GM12878 (cell line): ENCODE measurements at regions not wholly inside any gene's neighbourhood (a gene's known extent, or its start where the extent isn't known, plus 50 kb on each side); places are given as distances from the start of the nearest gene placed in this dataset.

Experiments used
- ATAC-seq: fragments of 200-7000 bp; cut with Tn5 transposase; 3 replicates; pipeline ENCODE4 v1.9.1; 2020; ENCODE audit warnings: mild to moderate bottlenecking, moderate library complexity
- BruUV-seq: library from RNA; stranded (reverse); fragments of 400-500 nt; replicated peaks from 2 replicates; lab custom pipeline; 2021; lab: Mats Ljungman, UMichigan
- CTCF ChIA-PET: fragments of 300-600 bp; sonication (Branson Sonifier 250); formaldehyde crosslinking; extraction: SDS; loops from one replicate; lab custom pipeline; 2021; ENCODE audit warnings: inconsistent platforms; lab: Yijun Ruan, JAX
- POLR2A ChIA-PET: fragments of 350-600 bp; formaldehyde crosslinking; extraction: SDS; loops from one replicate; lab custom pipeline; 2021; ENCODE audit warnings: inconsistent platforms; lab: Charles Lee
- RAD21 ChIA-PET: fragments of 300-600 bp; sonication (Branson Sonifier 250); formaldehyde crosslinking; loops from one replicate; lab custom pipeline; 2023; ENCODE audit warnings: antibody characterized with exemption; ENCODE audit not compliant: unreplicated experiment; lab: Charles Lee
- SMC1A ChIA-PET: fragments of 300-600 bp; sonication (Branson Sonifier 250); formaldehyde crosslinking; loops from one replicate; lab custom pipeline; 2023; ENCODE audit not compliant: unreplicated experiment, uncharacterized antibody; lab: Charles Lee
- DNase-seq: peaks from one replicate; pipeline ENCODE4 v3.0.0-alpha.2; 2011; ENCODE audit warnings: low read depth, low spot score
- FAIRE-seq: peaks from 3 replicates; lab custom pipeline; 2011; peaks lifted over from hg19 to GRCh38; lab: Jason Lieb, UNC
- H2AFZ ChIP-seq: 2 replicates; pipeline ENCODE4 v1.6.0; 2011; ENCODE audit warnings: low read depth, low read length, control low read depth; ENCODE audit not compliant: control insufficient read depth
- H3K27ac ChIP-seq: 2 replicates; pipeline ENCODE4 v1.5.1; 2011; ENCODE audit warnings: control low read depth; ENCODE audit not compliant: control insufficient read depth, insufficient read depth
- H3K27me3 ChIP-seq, 2 experiments: replicated peaks in 1 of 2; 2 replicates each; pipeline versions ENCODE4 v1.6.0 to v1.6.1; 2011; ENCODE audit warnings: low read length in 1 of 2; ENCODE audit not compliant: control insufficient read depth in 2 of 2, insufficient read depth in 2 of 2
- H3K36me3 ChIP-seq, 2 experiments: 2 replicates each; pipeline ENCODE4 v1.5.1; 2011; ENCODE audit warnings: low read length in 1 of 2; ENCODE audit not compliant: control insufficient read depth in 2 of 2, insufficient read depth in 2 of 2
- H3K4me1 ChIP-seq: 2 replicates; pipeline ENCODE4 v1.6.1; 2011; ENCODE audit warnings: mild to moderate bottlenecking, low read length, moderate library complexity, mixed read lengths; ENCODE audit not compliant: control insufficient read depth, insufficient read depth
- H3K4me2 ChIP-seq: 2 replicates; pipeline ENCODE4 v1.6.0; 2011; ENCODE audit warnings: control low read depth; ENCODE audit not compliant: control insufficient read depth, insufficient read depth
- H3K4me3 ChIP-seq: fragments of 200-600 bp; sonication (generic); 2 replicates; pipeline ENCODE4 v1.5.1; 2016
- H3K79me2 ChIP-seq: 2 replicates; pipeline ENCODE4 v1.6.0; 2011; ENCODE audit warnings: low read length; ENCODE audit not compliant: control insufficient read depth, insufficient read depth
- H3K9ac ChIP-seq: 2 replicates; pipeline ENCODE4 v1.8.0; 2011; ENCODE audit warnings: low read length, control low read depth, mixed read lengths; ENCODE audit not compliant: control insufficient read depth, insufficient read depth
- H3K9me3 ChIP-seq: replicated peaks from 3 replicates; pipeline ENCODE4 v1.5.1; 2011; ENCODE audit warnings: mild to moderate bottlenecking, low read length; ENCODE audit not compliant: control insufficient read depth, insufficient read depth
- H4K20me1 ChIP-seq: 2 replicates; pipeline ENCODE4 v1.6.0; 2011; ENCODE audit not compliant: control insufficient read depth, insufficient read depth
- CHD4 ChIP-seq: fragments of 200-600 bp; sonication (generic); IDR thresholded peaks from 2 replicates; pipeline ENCODE4 v1.6.1; 2016; ENCODE audit warnings: mild to moderate bottlenecking
- GABPA ChIP-seq: IDR thresholded peaks from 2 replicates; pipeline ENCODE4 v1.6.1; 2014; ENCODE audit warnings: antibody characterized with exemption, low read depth, mild to moderate bottlenecking, inconsistent platforms
- KDM1A ChIP-seq: fragments of 200-600 bp; sonication (generic); IDR thresholded peaks from 2 replicates; pipeline ENCODE4 v1.6.1; 2016; ENCODE audit warnings: borderline replicate concordance
- MXI1 ChIP-seq: fragments of 150-350 bp; IDR thresholded peaks from 2 replicates; pipeline ENCODE4 v1.6.1; 2011; ENCODE audit warnings: low read depth, mild to moderate bottlenecking, inconsistent platforms, low read length, improper control_type of control experiment
- NR2F1 ChIP-seq: fragments of 450-650 bp; conservative IDR thresholded peaks from 2 replicates; pipeline ENCODE4 v1.6.1; 2017; ENCODE audit warnings: mild to moderate bottlenecking
- SUPT20H ChIP-seq: IDR thresholded peaks from 2 replicates; pipeline ENCODE4 v1.6.1; 2011; ENCODE audit warnings: low read depth, mild to moderate bottlenecking, low read length, moderate library complexity, borderline replicate concordance; ENCODE audit not compliant: control insufficient read depth
- SUZ12 ChIP-seq: fragments of 200-600 bp; sonication (generic); IDR thresholded peaks from one replicate; pipeline ENCODE4 v1.6.1; 2018; ENCODE audit warnings: antibody characterized with exemption, mild to moderate bottlenecking; ENCODE audit not compliant: unreplicated experiment
- TCF7 ChIP-seq: IDR thresholded peaks from 2 replicates; pipeline ENCODE4 v1.6.1; 2014; ENCODE audit warnings: antibody characterized with exemption, borderline replicate concordance
- WRNIP1 ChIP-seq: IDR thresholded peaks from 2 replicates; pipeline ENCODE4 v1.6.1; 2011; ENCODE audit warnings: low read depth, low read length, improper control_type of control experiment, borderline replicate concordance
- ZNF622 ChIP-seq: fragments of 450-650 bp; IDR thresholded peaks from 2 replicates; pipeline ENCODE4 v1.6.1; 2017; ENCODE audit warnings: mild to moderate bottlenecking, inconsistent platforms
- WGBS: methylation state at CpG from one replicate; pipeline ENCODE4 v1.1.6; 2016; ENCODE audit warnings: low lambda C conversion rate; ENCODE audit not compliant: insufficient replicate concordance, insufficient coverage; ENCODE audit errors: missing lambda C conversion rate; 5-methylcytosine and 5-hydroxymethylcytosine counted together
- in situ Hi-C: fragments of 300-500 bp; cut with MboI; formaldehyde crosslinking; loops from 9 replicates; pipeline ENCODE4 v1.14.3; 2018; ENCODE audit warnings: mixed read lengths
- intact Hi-C: fragments of 100-400 bp; cut with micrococcal nuclease; formaldehyde crosslinking; loops from one replicate; pipeline ENCODE4 v1.14.2; 2022; ENCODE audit not compliant: unreplicated experiment
- TF ChIP-seq, protein P1 (sequence below): IDR thresholded peaks from 2 replicates; pipeline ENCODE4 v1.6.1; 2012; ENCODE audit warnings: improper control_type of control experiment, low read depth, low read length; ENCODE audit not compliant: insufficient replicate concordance
- TF ChIP-seq, protein P2 (sequence below): IDR thresholded peaks from 2 replicates; pipeline ENCODE4 v1.6.1; 2011; ENCODE audit warnings: mild to moderate bottlenecking, low read depth, low read length, moderate library complexity; ENCODE audit not compliant: insufficient replicate concordance

DNA sequence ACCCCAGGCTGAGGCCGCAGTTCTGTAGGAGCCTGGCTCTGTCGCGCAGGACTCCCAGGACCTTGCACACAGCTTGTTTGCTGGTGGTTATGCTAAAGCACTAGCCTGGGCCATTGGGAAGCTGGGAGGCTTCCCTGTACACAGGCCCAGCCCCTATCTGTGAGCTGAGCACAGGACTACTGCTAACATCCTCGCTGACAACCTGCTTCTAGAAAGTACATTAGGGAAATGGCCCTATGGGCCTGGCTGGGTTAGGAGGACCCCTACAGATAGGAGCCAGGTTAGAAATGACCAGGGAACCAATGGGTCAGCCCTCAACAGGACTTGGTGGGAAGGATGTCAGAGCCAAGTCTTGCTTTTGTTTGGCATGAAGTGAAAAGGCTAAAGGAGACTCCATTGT, 219.4 kb upstream of the LNX1 start (continued):
- TF ChIP-seq, protein P1, sequence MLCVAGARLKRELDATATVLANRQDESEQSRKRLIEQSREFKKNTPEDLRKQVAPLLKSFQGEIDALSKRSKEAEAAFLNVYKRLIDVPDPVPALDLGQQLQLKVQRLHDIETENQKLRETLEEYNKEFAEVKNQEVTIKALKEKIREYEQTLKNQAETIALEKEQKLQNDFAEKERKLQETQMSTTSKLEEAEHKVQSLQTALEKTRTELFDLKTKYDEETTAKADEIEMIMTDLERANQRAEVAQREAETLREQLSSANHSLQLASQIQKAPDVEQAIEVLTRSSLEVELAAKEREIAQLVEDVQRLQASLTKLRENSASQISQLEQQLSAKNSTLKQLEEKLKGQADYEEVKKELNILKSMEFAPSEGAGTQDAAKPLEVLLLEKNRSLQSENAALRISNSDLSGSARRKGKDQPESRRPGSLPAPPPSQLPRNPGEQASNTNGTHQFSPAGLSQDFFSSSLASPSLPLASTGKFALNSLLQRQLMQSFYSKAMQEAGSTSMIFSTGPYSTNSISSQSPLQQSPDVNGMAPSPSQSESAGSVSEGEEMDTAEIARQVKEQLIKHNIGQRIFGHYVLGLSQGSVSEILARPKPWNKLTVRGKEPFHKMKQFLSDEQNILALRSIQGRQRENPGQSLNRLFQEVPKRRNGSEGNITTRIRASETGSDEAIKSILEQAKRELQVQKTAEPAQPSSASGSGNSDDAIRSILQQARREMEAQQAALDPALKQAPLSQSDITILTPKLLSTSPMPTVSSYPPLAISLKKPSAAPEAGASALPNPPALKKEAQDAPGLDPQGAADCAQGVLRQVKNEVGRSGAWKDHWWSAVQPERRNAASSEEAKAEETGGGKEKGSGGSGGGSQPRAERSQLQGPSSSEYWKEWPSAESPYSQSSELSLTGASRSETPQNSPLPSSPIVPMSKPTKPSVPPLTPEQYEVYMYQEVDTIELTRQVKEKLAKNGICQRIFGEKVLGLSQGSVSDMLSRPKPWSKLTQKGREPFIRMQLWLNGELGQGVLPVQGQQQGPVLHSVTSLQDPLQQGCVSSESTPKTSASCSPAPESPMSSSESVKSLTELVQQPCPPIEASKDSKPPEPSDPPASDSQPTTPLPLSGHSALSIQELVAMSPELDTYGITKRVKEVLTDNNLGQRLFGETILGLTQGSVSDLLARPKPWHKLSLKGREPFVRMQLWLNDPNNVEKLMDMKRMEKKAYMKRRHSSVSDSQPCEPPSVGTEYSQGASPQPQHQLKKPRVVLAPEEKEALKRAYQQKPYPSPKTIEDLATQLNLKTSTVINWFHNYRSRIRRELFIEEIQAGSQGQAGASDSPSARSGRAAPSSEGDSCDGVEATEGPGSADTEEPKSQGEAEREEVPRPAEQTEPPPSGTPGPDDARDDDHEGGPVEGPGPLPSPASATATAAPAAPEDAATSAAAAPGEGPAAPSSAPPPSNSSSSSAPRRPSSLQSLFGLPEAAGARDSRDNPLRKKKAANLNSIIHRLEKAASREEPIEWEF, result no peak
- TF ChIP-seq SUZ12, result no peak
- no peak for TF ChIP-seq MXI1
- no peak for TF ChIP-seq TCF7
- no peak for TF ChIP-seq ZNF622

DNA sequence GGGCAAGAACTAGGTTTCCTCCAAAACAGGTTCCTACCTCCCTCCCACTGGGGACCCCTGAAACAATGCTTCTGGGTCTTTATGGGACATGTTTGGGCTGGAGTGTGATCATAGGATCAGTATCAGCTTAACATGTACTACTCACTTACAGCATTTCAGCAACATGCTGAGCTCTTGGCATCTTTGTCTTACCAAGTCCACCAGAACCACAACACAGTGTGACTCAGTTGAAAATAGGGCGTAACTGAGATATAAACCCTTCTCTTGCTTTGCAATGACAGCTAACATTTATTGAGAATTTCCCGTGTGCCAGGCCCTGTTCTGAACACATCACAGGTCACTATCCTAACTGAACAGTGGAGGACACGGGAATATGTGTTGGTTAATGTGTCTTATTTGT, 218.5 kb upstream of the LNX1 start:
- no peak for DNase-seq
- H4K20me1 ChIP-seq, result no peaks in the 10 kb centered on the region
- H3K36me3 ChIP-seq, result no peaks in the 10 kb centered on the region
- BruUV-seq, result no TSS peak
- no peaks in the 10 kb centered on the region for H3K9me3 ChIP-seq
- in situ Hi-C loops, result loop anchor here (5.0 kb wide), 1 partner anchor 613 kb away; no protein-coding TSS in a partner anchor
- no peak overlapping the region for H2AFZ ChIP-seq
- no peak overlapping the region for H3K4me3 ChIP-seq
- WGBS, result 26% methylated on average over 3 of the region's 3 CpGs
- no peak overlapping the region for H3K4me2 ChIP-seq
- CTCF ChIA-PET, result interaction anchor here (1.8 to 9.8 kb wide), 2 partner anchors 103 to 319 kb away, joined by 8 to 305 read pairs; no protein-coding TSS in a partner anchor
- H3K79me2 ChIP-seq, result no peaks in the 10 kb centered on the region
- TF ChIP-seq NR2F1 (no peak), WRNIP1 (no peak), CHD4 (no peak), KDM1A (no peak), GABPA (no peak), SUPT20H (no peak)
- TF ChIP-seq, protein P2, sequence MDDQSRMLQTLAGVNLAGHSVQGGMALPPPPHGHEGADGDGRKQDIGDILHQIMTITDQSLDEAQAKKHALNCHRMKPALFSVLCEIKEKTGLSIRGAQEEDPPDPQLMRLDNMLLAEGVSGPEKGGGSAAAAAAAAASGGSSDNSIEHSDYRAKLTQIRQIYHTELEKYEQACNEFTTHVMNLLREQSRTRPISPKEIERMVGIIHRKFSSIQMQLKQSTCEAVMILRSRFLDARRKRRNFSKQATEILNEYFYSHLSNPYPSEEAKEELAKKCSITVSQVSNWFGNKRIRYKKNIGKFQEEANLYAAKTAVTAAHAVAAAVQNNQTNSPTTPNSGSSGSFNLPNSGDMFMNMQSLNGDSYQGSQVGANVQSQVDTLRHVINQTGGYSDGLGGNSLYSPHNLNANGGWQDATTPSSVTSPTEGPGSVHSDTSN, result no peak
- TF ChIP-seq, all 136 proteins: peak for 0
- intact Hi-C loops, result loop anchor here (10.0 kb wide), 2 partner anchors 205 to 795 kb away; no protein-coding TSS in a partner anchor
- Histone ChIP-seq H3K4me1 (no peaks in the 10 kb centered on the region), H3K9ac (no peak overlapping the region), H3K27ac (no peak overlapping the region), H3K27me3 (no peaks in the 10 kb centered on the region)
- ChIA-PET RAD21 (interaction anchor here (1.6 to 3.0 kb wide), 2 partner anchors 104 to 612 kb away, joined by 9 to 15 read pairs; no protein-coding TSS in a partner anchor), SMC1A (interaction anchor here (1.5 to 10.7 kb wide), 3 partner anchors 103 to 320 kb away, joined by 4 to 228 read pairs (median 7); no protein-coding TSS in a partner anchor), POLR2A (no interaction called here)
- ATAC-seq (no peak), FAIRE-seq (no peak)
